Sigmoid colon (tissue), 4 donors: ENCODE measurements at regions not wholly inside any gene's neighbourhood (a gene's known extent, or its start where the extent isn't known, plus 50 kb on each side); places are given as distances from the start of the nearest gene placed in this dataset.

Experiments
- POLR2A ChIP-seq, 2 donors: fragments of 450-650 bp; IDR thresholded peaks; one replicate each; pipeline ENCODE4 v1.6.1; 2016; ENCODE audit warnings: antibody characterized with exemption in 2 of 2, mild to moderate bottlenecking in 2 of 2, moderate library complexity in 2 of 2
- POLR2AphosphoS5 ChIP-seq, 4 donors: sonication (generic); formaldehyde crosslinking; IDR thresholded peaks; one replicate each; pipeline ENCODE4 v1.6.1; 2017; ENCODE audit warnings: antibody characterized with exemption in 4 of 4
- TF ChIP-seq, protein P1 (sequence below), 4 experiments: fragments of 450-650 bp in 3 of 4; fragments of 200-600 bp in 1 of 4; IDR thresholded peaks; one replicate each; pipeline ENCODE4 v1.5.1; 2016 to 2019; ENCODE audit warnings: antibody characterized with exemption in 4 of 4, mild to moderate bottlenecking in 3 of 4, moderate library complexity in 2 of 4

- TF ChIP-seq, protein P1, sequence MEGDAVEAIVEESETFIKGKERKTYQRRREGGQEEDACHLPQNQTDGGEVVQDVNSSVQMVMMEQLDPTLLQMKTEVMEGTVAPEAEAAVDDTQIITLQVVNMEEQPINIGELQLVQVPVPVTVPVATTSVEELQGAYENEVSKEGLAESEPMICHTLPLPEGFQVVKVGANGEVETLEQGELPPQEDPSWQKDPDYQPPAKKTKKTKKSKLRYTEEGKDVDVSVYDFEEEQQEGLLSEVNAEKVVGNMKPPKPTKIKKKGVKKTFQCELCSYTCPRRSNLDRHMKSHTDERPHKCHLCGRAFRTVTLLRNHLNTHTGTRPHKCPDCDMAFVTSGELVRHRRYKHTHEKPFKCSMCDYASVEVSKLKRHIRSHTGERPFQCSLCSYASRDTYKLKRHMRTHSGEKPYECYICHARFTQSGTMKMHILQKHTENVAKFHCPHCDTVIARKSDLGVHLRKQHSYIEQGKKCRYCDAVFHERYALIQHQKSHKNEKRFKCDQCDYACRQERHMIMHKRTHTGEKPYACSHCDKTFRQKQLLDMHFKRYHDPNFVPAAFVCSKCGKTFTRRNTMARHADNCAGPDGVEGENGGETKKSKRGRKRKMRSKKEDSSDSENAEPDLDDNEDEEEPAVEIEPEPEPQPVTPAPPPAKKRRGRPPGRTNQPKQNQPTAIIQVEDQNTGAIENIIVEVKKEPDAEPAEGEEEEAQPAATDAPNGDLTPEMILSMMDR (IDR thresholded peaks at IDR 0.05): no peak
- no peak for TF ChIP-seq POLR2AphosphoS5 (IDR thresholded peaks at IDR 0.05)
- TF ChIP-seq POLR2A (IDR thresholded peaks at IDR 0.05): no peak
These were observed 152.7 kb upstream of the ARHGAP28 start for GRCh38 chr18:6576718-6577375.
